ENCODE measurements at regions not wholly inside any gene's neighbourhood (a gene's known extent, or its start where the extent isn't known, plus 50 kb on each side); places are given as distances from the start of the nearest gene placed in this dataset.

- no peak for DNase-seq
Measured at GRCh38 chr14:71523630-71524319, 408.5 kb upstream of the RGS6 start.

GRCh38 chr14:71524320-71524982 is 407.8 kb upstream of the RGS6 start:
- no peak for DNase-seq

- no peak for DNase-seq
Measured at GRCh38 chr14:71525663-71526221, 406.5 kb upstream of the RGS6 start.

- DNase-seq = no peak
Measured at GRCh38 chr14:71526388-71526787, 405.8 kb upstream of the RGS6 start.

- DNase-seq = no peak
Measured at GRCh38 chr14:71527838-71528237, 404.4 kb upstream of the RGS6 start.

GRCh38 chr14:71529848-71530247 is 402.4 kb upstream of the RGS6 start:
- no peak for DNase-seq

GRCh38 chr14:71532344-71532743 is 399.9 kb upstream of the RGS6 start:
- DNase-seq = no peak

- DNase-seq = no peak
Measured at GRCh38 chr14:71532790-71533189, 399.4 kb upstream of the RGS6 start.

GRCh38 chr14:71533390-71533789 is 398.8 kb upstream of the RGS6 start:
- DNase-seq = no peak

GRCh38 chr14:71533800-71534199 is 398.4 kb upstream of the RGS6 start:
- no peak for DNase-seq

GRCh38 chr14:71534506-71534905 is 397.7 kb upstream of the RGS6 start:
- DNase-seq = no peak

- DNase-seq = no peak
Measured at GRCh38 chr14:71536015-71536740, 396.1 kb upstream of the RGS6 start.

GRCh38 chr14:71536927-71537772 is 395.1 kb upstream of the RGS6 start:
- no peak for DNase-seq

- no peak for DNase-seq
Measured at GRCh38 chr14:71538288-71538687, 393.9 kb upstream of the RGS6 start.

GRCh38 chr14:71538938-71539649 is 393.1 kb upstream of the RGS6 start:
- no peak for DNase-seq

- no peak for DNase-seq
Measured at GRCh38 chr14:71539650-71540285, 392.5 kb upstream of the RGS6 start.

- DNase-seq = no peak
Measured at GRCh38 chr14:71541271-71541670, 391.0 kb upstream of the RGS6 start.

- DNase-seq = no peak
Measured at GRCh38 chr14:71541973-71542690, 390.1 kb upstream of the RGS6 start.

- DNase-seq = no peak
Measured at GRCh38 chr14:71549421-71550050, 382.7 kb upstream of the RGS6 start.

GRCh38 chr14:71550367-71550766 is 381.9 kb upstream of the RGS6 start:
- DNase-seq = no peak
